H9 (cell line): ENCODE measurements at regions not wholly inside any gene's neighbourhood (a gene's known extent, or its start where the extent isn't known, plus 50 kb on each side); places are given as distances from the start of the nearest gene placed in this dataset.

Experiments used
- DNase-seq: peaks from one replicate; pipeline ENCODE4 v3.0.0-alpha.2; 2017
- H2AFZ ChIP-seq: one replicate; pipeline ENCODE4 v1.6.1; 2013; ENCODE audit warnings: mild to moderate bottlenecking, low read length, control low read depth, moderate library complexity
- H2AK5ac ChIP-seq: 2 replicates; pipeline ENCODE4 v1.6.1; 2013; ENCODE audit warnings: low read length, control low read depth, mixed read lengths; ENCODE audit not compliant: insufficient read length
- H2BK120ac ChIP-seq: one replicate; pipeline ENCODE4 v1.6.1; 2013; ENCODE audit warnings: low read depth, mild to moderate bottlenecking, low read length, control low read depth, inconsistent platforms; ENCODE audit not compliant: poor library complexity, severe bottlenecking
- H2BK12ac ChIP-seq: 2 replicates; pipeline ENCODE4 v1.6.1; 2013; ENCODE audit warnings: low read length, control low read depth, mixed read lengths, low read depth; ENCODE audit not compliant: insufficient read length
- H2BK15ac ChIP-seq: 2 replicates; pipeline ENCODE4 v1.6.1; 2013; ENCODE audit warnings: low read depth, low read length, control low read depth
- H2BK20ac ChIP-seq: one replicate; pipeline ENCODE4 v1.6.1; 2013; ENCODE audit warnings: low read depth, mild to moderate bottlenecking, low read length, control low read depth, inconsistent platforms; ENCODE audit not compliant: poor library complexity, severe bottlenecking
- H2BK5ac ChIP-seq: 2 replicates; pipeline ENCODE4 v1.6.1; 2013; ENCODE audit warnings: low read length, control low read depth, mixed read lengths; ENCODE audit not compliant: insufficient read length
- H3K14ac ChIP-seq: 2 replicates; pipeline ENCODE4 v1.6.1; 2013; ENCODE audit warnings: low read length, control low read depth; ENCODE audit not compliant: insufficient read depth
- H3K18ac ChIP-seq: 2 replicates; pipeline ENCODE4 v1.6.1; 2013; ENCODE audit warnings: low read depth, mild to moderate bottlenecking, mixed read lengths, low read length, control low read depth; ENCODE audit not compliant: insufficient read length
- H3K23ac ChIP-seq: 2 replicates; pipeline ENCODE4 v1.6.1; 2013; ENCODE audit warnings: low read length, control low read depth, mixed read lengths, low read depth; ENCODE audit not compliant: insufficient read length
- H3K23me2 ChIP-seq: 2 replicates; pipeline ENCODE4 v1.6.1; 2013; ENCODE audit warnings: low read depth, mild to moderate bottlenecking, mixed read lengths, low read length, control low read depth; ENCODE audit not compliant: insufficient read length, poor library complexity, severe bottlenecking
- H3K27ac ChIP-seq: 2 replicates; pipeline ENCODE4 v1.5.1; 2013; ENCODE audit warnings: low read length, control low read depth, mixed read lengths, low read depth; ENCODE audit not compliant: insufficient read length
- H3K27me3 ChIP-seq: 2 replicates; pipeline ENCODE4 v1.6.1; 2013; ENCODE audit warnings: low read length, control low read depth, inconsistent platforms; ENCODE audit not compliant: insufficient read depth
- H3K4ac ChIP-seq: 2 replicates; pipeline ENCODE4 v1.6.1; 2013; ENCODE audit warnings: low read depth, mild to moderate bottlenecking, control low read depth, inconsistent platforms, low read length, moderate library complexity
- H3K4me1 ChIP-seq: 2 replicates; pipeline ENCODE4 v1.6.1; 2013; ENCODE audit warnings: low read length, control low read depth, inconsistent platforms; ENCODE audit not compliant: insufficient read depth
- H3K4me2 ChIP-seq: 2 replicates; pipeline ENCODE4 v1.6.1; 2013; ENCODE audit warnings: low read length, control low read depth, mixed read lengths; ENCODE audit not compliant: insufficient read length, insufficient read depth
- H3K56ac ChIP-seq: 2 replicates; pipeline ENCODE4 v1.6.1; 2013; ENCODE audit warnings: low read depth, mild to moderate bottlenecking, mixed read lengths, low read length, control low read depth; ENCODE audit not compliant: insufficient read length
- H3K79me1 ChIP-seq: 2 replicates; pipeline ENCODE4 v1.6.1; 2013; ENCODE audit warnings: low read depth, mild to moderate bottlenecking, moderate library complexity, low read length, control low read depth, inconsistent platforms; ENCODE audit not compliant: insufficient read depth, poor library complexity, severe bottlenecking
- H3K79me2 ChIP-seq: 2 replicates; pipeline ENCODE4 v1.6.1; 2013; ENCODE audit warnings: low read length, control low read depth, inconsistent platforms; ENCODE audit not compliant: insufficient read depth
- H3K9ac ChIP-seq: 2 replicates; pipeline ENCODE4 v1.6.1; 2013; ENCODE audit warnings: low read length, control low read depth, mixed read lengths; ENCODE audit not compliant: insufficient read length; ENCODE audit errors: extremely low read depth
- H3K9me3 ChIP-seq: one replicate; pipeline ENCODE4 v1.6.1; 2013; ENCODE audit warnings: low read depth, low read length, inconsistent platforms; ENCODE audit not compliant: control insufficient read depth
- H3T11ph ChIP-seq: one replicate; pipeline ENCODE4 v1.6.1; 2013; ENCODE audit warnings: mild to moderate bottlenecking, low read length, control low read depth, inconsistent platforms
- H4K20me1 ChIP-seq: one replicate; pipeline ENCODE4 v1.6.1; 2013; ENCODE audit not compliant: control insufficient read depth, insufficient read length, insufficient read depth
- H4K5ac ChIP-seq: 2 replicates; pipeline ENCODE4 v1.6.1; 2013; ENCODE audit warnings: low read depth, mild to moderate bottlenecking, mixed read lengths, low read length, control low read depth; ENCODE audit not compliant: insufficient read length
- H4K8ac ChIP-seq: replicated peaks from 2 replicates; pipeline ENCODE4 v1.6.1; 2013; ENCODE audit warnings: low read length, control low read depth, mixed read lengths, low read depth; ENCODE audit not compliant: insufficient read length
- H4K91ac ChIP-seq: 2 replicates; pipeline ENCODE4 v1.6.1; 2013; ENCODE audit warnings: low read depth, mild to moderate bottlenecking, moderate library complexity, mixed read lengths, low read length, control low read depth; ENCODE audit not compliant: insufficient read length
- H3K27ac Mint-ChIP-seq, 3 experiments: 2 replicates in 2 of 3; 3 replicates in 1 of 3; pipeline ENCODE4 v1.8.0; 2020 to 2021; ENCODE audit warnings: mixed read lengths in 3 of 3, mild to moderate bottlenecking in 1 of 3, moderate library complexity in 1 of 3
- H3K27me3 Mint-ChIP-seq: 2 replicates; pipeline ENCODE4 v1.8.0; 2021; ENCODE audit warnings: low read depth, mild to moderate bottlenecking, moderate library complexity, mixed read lengths
- H3K36me3 Mint-ChIP-seq, 3 experiments: 2 replicates in 2 of 3; 3 replicates in 1 of 3; pipeline ENCODE4 v1.8.0; 2020 to 2021; ENCODE audit warnings: low read depth in 3 of 3, mixed read lengths in 3 of 3; ENCODE audit not compliant: insufficient read depth in 1 of 3
- H3K4me1 Mint-ChIP-seq, 2 experiments: 2 replicates each; pipeline ENCODE4 v1.8.0; 2020; ENCODE audit warnings: mixed read lengths in 2 of 2
- H3K4me3 Mint-ChIP-seq, 2 experiments: 2 replicates in 1 of 2; 3 replicates in 1 of 2; pipeline ENCODE4 v1.8.0; 2020 to 2021; ENCODE audit warnings: mild to moderate bottlenecking in 2 of 2, mixed read lengths in 2 of 2, moderate library complexity in 1 of 2
- H3K9me3 Mint-ChIP-seq, 2 experiments: 2 replicates in 1 of 2; 3 replicates in 1 of 2; pipeline ENCODE4 v1.8.0; 2020; ENCODE audit warnings: mild to moderate bottlenecking in 2 of 2, mixed read lengths in 2 of 2, moderate library complexity in 1 of 2
- CTCF ChIP-seq: fragments of 200-600 bp; sonication (generic); conservative IDR thresholded peaks from 3 replicates; pipeline ENCODE4 v1.8.0; 2021; ENCODE audit warnings: antibody characterized with exemption, mild to moderate bottlenecking
- WGBS: extraction: QIAGEN DNeasy Blood & Tissue Kit; methylation state at CpG from one replicate; pipeline ENCODE4 v1.1.7; 2013; ENCODE audit warnings: missing lambda C conversion rate, low lambda C conversion rate, mixed read lengths; ENCODE audit not compliant: insufficient read length; ENCODE audit errors: extremely low coverage; 5-methylcytosine and 5-hydroxymethylcytosine counted together

GRCh38 chr5:25255128-25255527, 610.4 kb upstream of the CDH10 start:
- no peaks in the 10 kb centered on the region for H4K20me1 ChIP-seq
- H3K23ac ChIP-seq, result no peak overlapping the region
- no peaks in the 10 kb centered on the region for H3K27me3 ChIP-seq
- H3K23me2 ChIP-seq, result no peaks in the 10 kb centered on the region
- no peak overlapping the region for H2AFZ ChIP-seq
- no peak overlapping the region for H4K91ac ChIP-seq
- no peaks in the 10 kb centered on the region for H3K79me1 ChIP-seq
- H3K9me3 ChIP-seq, result no peaks in the 10 kb centered on the region
- no peak overlapping the region for H2BK12ac ChIP-seq
- H3K27ac Mint-ChIP-seq, result no peak overlapping the region
- no peak for TF ChIP-seq CTCF
- no peak overlapping the region for H2BK5ac ChIP-seq
- no peak overlapping the region for H3K4me2 ChIP-seq
- H3K27me3 Mint-ChIP-seq, result no peaks in the 10 kb centered on the region
- no peak overlapping the region for H2BK20ac ChIP-seq
- no peak overlapping the region for H3K9ac ChIP-seq
- H3T11ph ChIP-seq, result no peak overlapping the region
- no peak overlapping the region for H2AK5ac ChIP-seq
- no peaks in the 10 kb centered on the region for H3K4me1 Mint-ChIP-seq
- no CpG with 5 or more reads among the region's 1 CpG for WGBS
- no peak overlapping the region for H3K4me3 Mint-ChIP-seq
- H2BK15ac ChIP-seq, result no peak overlapping the region
- no peaks in the 10 kb centered on the region for H3K79me2 ChIP-seq
- no peak overlapping the region for H4K8ac ChIP-seq
- H3K9me3 Mint-ChIP-seq, result no peaks in the 10 kb centered on the region
- no peak overlapping the region for H2BK120ac ChIP-seq
- H3K36me3 Mint-ChIP-seq, result no peaks in the 10 kb centered on the region
- H3K27ac ChIP-seq, result no peak overlapping the region
- H3K4me1 ChIP-seq, result no peaks in the 10 kb centered on the region
- no peak overlapping the region for H4K5ac ChIP-seq
- no peak for DNase-seq
- H3K18ac ChIP-seq, result no peak overlapping the region
- H3K56ac ChIP-seq, result no peak overlapping the region
- H3K4ac ChIP-seq, result no peak overlapping the region
- H3K14ac ChIP-seq, result no peak overlapping the region
